K562 (cell line): ENCODE measurements at regions not wholly inside any gene's neighbourhood (a gene's known extent, or its start where the extent isn't known, plus 50 kb on each side); places are given as distances from the start of the nearest gene placed in this dataset.
"Not testable (repeated sequence)": the region's sequence is repeated elsewhere in the genome, so short reads cannot be mapped to it uniquely, and the experiment has no call there.

Source experiments
- ATAC-seq: fragments of 200-7000 bp; cut with Tn5 transposase; 3 replicates; pipeline ENCODE4 v1.9.1; 2020; ENCODE audit warnings: moderate library complexity
- BruUV-seq: library from RNA; stranded (reverse); fragments of 400-500 nt; replicated peaks from 2 replicates; lab custom pipeline; 2021; lab: Mats Ljungman, UMichigan
- CTCF ChIA-PET: fragments of 300-600 bp; formaldehyde crosslinking; extraction: SDS; loops from one replicate; lab custom pipeline; 2021; ENCODE audit warnings: low intra/inter-chr PET ratio; lab: Yijun Ruan, JAX
- POLR2A ChIA-PET: fragments of 300-600, 350-650 bp; sonication (Branson Sonifier 250); formaldehyde crosslinking; extraction: SDS; loops from one replicate; lab custom pipeline; 2021; ENCODE audit warnings: antibody characterized with exemption, inconsistent platforms; lab: Yijun Ruan, JAX
- DNase-seq, 4 experiments: peaks; one replicate each; pipeline versions ENCODE4 v3.0.0 to v3.0.0-alpha.2; 2011 to 2018; ENCODE audit warnings: low spot score in 3 of 4, mixed read lengths in 3 of 4; ENCODE audit errors: extremely low read depth in 1 of 4
- FAIRE-seq: peaks from 2 replicates; lab custom pipeline; 2011; peaks lifted over from hg19 to GRCh38; lab: Jason Lieb, UNC
- H2AFZ ChIP-seq: 2 replicates; pipeline ENCODE4 v1.6.0; 2011; ENCODE audit warnings: low read depth, low read length, control low read depth, inconsistent platforms
- H3K27ac ChIP-seq: fragments of 200-600 bp; 3 replicates; pipeline ENCODE4 v1.8.0; 2011; ENCODE audit warnings: low read depth, mild to moderate bottlenecking, control low read depth, inconsistent platforms, low read length, moderate library complexity, mixed read lengths; ENCODE audit errors: extremely low read depth
- H3K27me3 ChIP-seq, 2 experiments: fragments of 300-600 bp in 1 of 2; 2 replicates in 1 of 2; 3 replicates in 1 of 2; pipeline versions ENCODE4 v1.6.0 to v1.8.0; 2011; ENCODE audit warnings: inconsistent platforms in 2 of 2, low read length in 2 of 2, mild to moderate bottlenecking in 1 of 2, mixed read lengths in 1 of 2, moderate library complexity in 1 of 2; ENCODE audit not compliant: control insufficient read depth in 2 of 2, insufficient read depth in 2 of 2
- H3K36me3 ChIP-seq: fragments of 300-600 bp; 3 replicates; pipeline ENCODE4 v1.8.0; 2011; ENCODE audit warnings: mild to moderate bottlenecking, low read length, inconsistent platforms; ENCODE audit not compliant: control insufficient read depth, insufficient read depth
- H3K4me1 ChIP-seq, 2 experiments: fragments of 200-600 bp in 1 of 2; replicated peaks in 1 of 2; 2 replicates in 1 of 2; 3 replicates in 1 of 2; pipeline versions ENCODE4 v1.5.1 to v1.8.0; 2011; ENCODE audit warnings: inconsistent platforms in 2 of 2, low read length in 2 of 2, mild to moderate bottlenecking in 1 of 2, mixed read lengths in 1 of 2, moderate library complexity in 1 of 2; ENCODE audit not compliant: control insufficient read depth in 2 of 2, insufficient read depth in 2 of 2
- H3K4me2 ChIP-seq: 2 replicates; pipeline ENCODE4 v1.6.1; 2011; ENCODE audit warnings: low read length, control low read depth, inconsistent platforms, mixed read lengths; ENCODE audit not compliant: insufficient read depth
- H3K4me3 ChIP-seq: fragments of 200-600 bp; sonication (generic), shearing (Covaris generic); 2 replicates; pipeline ENCODE4 v1.5.1; 2016; ENCODE audit warnings: control low read depth, inconsistent platforms
- H3K79me2 ChIP-seq: fragments of 200-600 bp; 3 replicates; pipeline ENCODE4 v1.8.0; 2011; ENCODE audit warnings: low read length, inconsistent platforms; ENCODE audit not compliant: control insufficient read depth, insufficient read depth
- H3K9ac ChIP-seq, 2 experiments: 2 replicates each; pipeline versions ENCODE4 v1.6.0 to v1.6.1; 2011; ENCODE audit warnings: low read depth in 2 of 2, low read length in 2 of 2, control low read depth in 1 of 2, inconsistent platforms in 1 of 2, mild to moderate bottlenecking in 1 of 2, mixed read lengths in 1 of 2; ENCODE audit not compliant: insufficient read depth in 1 of 2
- H3K9me1 ChIP-seq: one replicate; pipeline ENCODE4 v1.6.0; 2011; ENCODE audit warnings: inconsistent platforms, mild to moderate bottlenecking, low read length, moderate library complexity; ENCODE audit not compliant: control insufficient read depth, insufficient read depth
- H3K9me3 ChIP-seq: replicated peaks from 2 replicates; pipeline ENCODE4 v1.5.1; 2011; ENCODE audit warnings: low read depth, low read length, inconsistent platforms; ENCODE audit not compliant: control insufficient read depth, insufficient read depth
- H4K20me1 ChIP-seq: replicated peaks from 2 replicates; pipeline ENCODE4 v1.6.1; 2011; ENCODE audit warnings: low read length, inconsistent platforms, mixed read lengths; ENCODE audit not compliant: control insufficient read depth, insufficient read depth
- SOX6 ChIP-seq: fragments of 450-650 bp; IDR thresholded peaks from 2 replicates; pipeline ENCODE4 v1.6.1; 2014; ENCODE audit warnings: mild to moderate bottlenecking
- ZNF431 ChIP-seq: sonication (generic); formaldehyde crosslinking; IDR thresholded peaks from 2 replicates; pipeline ENCODE4 v1.8.0; 2022; ENCODE audit warnings: mild to moderate bottlenecking, missing genetic modification reagents
- WGBS: fragments of 100-300 bp; shearing (Covaris generic); methylation state at CpG from one replicate; pipeline ENCODE4 v1.1.6; 2016; ENCODE audit warnings: low coverage, mixed read lengths; ENCODE audit not compliant: insufficient coverage; ENCODE audit errors: missing lambda C conversion rate; 5-methylcytosine and 5-hydroxymethylcytosine counted together
- in situ Hi-C: fragments of 300-500 bp; cut with MboI; formaldehyde crosslinking; loops from 4 replicates; pipeline ENCODE4 v1.15.0; 2018; ENCODE audit warnings: inconsistent platforms, mixed read lengths
- intact Hi-C: fragments of 100-400 bp; cut with micrococcal nuclease; formaldehyde crosslinking; loops from 2 replicates; pipeline ENCODE4 v1.14.2; 2022

DNA sequence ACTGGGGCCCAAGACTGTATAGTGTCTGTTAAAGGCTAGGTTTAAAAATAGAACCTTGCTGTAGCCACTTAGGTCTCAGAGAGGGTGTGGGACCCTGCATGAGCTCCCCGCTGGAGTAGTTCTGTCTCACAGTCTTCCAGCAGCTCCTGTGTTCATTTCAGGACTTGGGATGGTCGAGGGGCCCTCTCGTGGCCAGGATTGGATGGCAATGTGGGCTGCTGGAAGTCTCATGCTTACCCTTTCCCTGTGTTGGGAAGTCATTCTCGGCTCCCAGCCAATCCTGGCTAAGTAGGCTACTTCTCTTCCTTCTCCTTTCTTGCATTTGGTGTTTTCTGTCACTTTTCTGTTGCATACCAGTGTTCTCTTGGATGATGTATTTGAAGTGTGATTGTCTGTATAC is 284.0 kb upstream of the GCFC2 start:
- H3K9me3 ChIP-seq: peaks cover 6% of the 10 kb centered on the region; the same call in 1 of the 2 replicates
- no peaks in the 10 kb centered on the region for H3K4me1 ChIP-seq
- FAIRE-seq (no peak), ATAC-seq (no peak; the same call in 2 of the 3 replicates), DNase-seq (no peak)
- H3K4me2 ChIP-seq: no peak overlapping the region
- POLR2A ChIA-PET: interaction anchor here (0.6 kb wide), 1 partner anchor 51 kb away, joined by 3 read pairs; no protein-coding TSS in a partner anchor
- no peaks in the 10 kb centered on the region; the same call in 2 of the 3 replicates for H3K36me3 ChIP-seq
- no peak overlapping the region for H2AFZ ChIP-seq
- 23% methylated on average over 4 of the region's 4 CpGs for WGBS
- H3K79me2 ChIP-seq: no peaks in the 10 kb centered on the region
- in situ Hi-C loops (no loop called here), intact Hi-C loops (no loop called here)
- H3K27me3 ChIP-seq: no peaks in the 10 kb centered on the region
- no peak overlapping the region for H3K27ac ChIP-seq
- no peaks in the 10 kb centered on the region for H3K9me1 ChIP-seq
- H3K9ac ChIP-seq: no peak overlapping the region
- no TSS peak for BruUV-seq
- no peak overlapping the region for H3K4me3 ChIP-seq
- TF ChIP-seq SOX6: no peak
- CTCF ChIA-PET: no interaction called here
- H4K20me1 ChIP-seq: no peaks in the 10 kb centered on the region

DNA sequence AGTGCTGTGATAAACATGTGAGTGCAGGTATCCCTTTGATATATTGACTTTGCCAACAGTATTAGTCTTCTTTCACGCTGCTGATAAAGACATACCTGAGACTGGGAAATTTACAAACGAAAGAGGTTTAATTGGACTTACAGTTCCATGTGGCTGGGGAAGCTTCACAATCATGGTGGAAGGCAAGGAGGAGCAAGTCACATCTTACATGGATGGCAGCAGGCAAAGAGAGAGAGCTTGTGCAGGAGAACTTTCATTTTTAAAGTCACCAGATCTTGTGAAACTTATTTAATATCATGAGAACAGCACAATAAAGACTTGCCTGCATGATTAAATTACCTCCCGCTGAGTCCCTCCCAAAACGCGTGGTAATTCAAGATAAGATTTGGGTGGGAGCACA is 277.9 kb upstream of the GCFC2 start:
- in situ Hi-C loops, FAIRE-seq, POLR2A ChIA-PET, H3K4me3 ChIP-seq, H2AFZ ChIP-seq, H3K9me1 ChIP-seq, BruUV-seq, H3K4me2 ChIP-seq, H3K4me1 ChIP-seq, H3K79me2 ChIP-seq, H3K27me3 ChIP-seq: not testable (repeated sequence)
- WGBS: 16% methylated on average over 5 of the region's 5 CpGs
- TF ChIP-seq ZNF431 (CRISPR knock-in tag): peak; percentile 64; the same call in 1 of the 2 replicates
- TF ChIP-seq, all 486 proteins: peak for 1; not testable (repeated sequence) for 485
- H4K20me1 ChIP-seq, H3K9me3 ChIP-seq, ATAC-seq, DNase-seq, intact Hi-C loops, H3K27ac ChIP-seq, H3K9ac ChIP-seq, H3K36me3 ChIP-seq: not testable (repeated sequence)
- CTCF ChIA-PET: interaction anchor here (0.6 kb wide), 1 partner anchor 34 kb away, joined by 3 read pairs; no protein-coding TSS in a partner anchor
